Vagina (tissue), 2 donors: ENCODE measurements at regions not wholly inside any gene's neighbourhood (a gene's known extent, or its start where the extent isn't known, plus 50 kb on each side); places are given as distances from the start of the nearest gene placed in this dataset.

ENCODE experiments used
- DNase-seq, 2 donors: peaks; one replicate each; pipeline ENCODE4 v3.0.0-alpha.2; 2017; ENCODE audit errors: extremely low spot score in 2 of 2
- H3K27ac ChIP-seq: fragments of 200-600 bp; sonication (generic); one replicate; pipeline ENCODE4 v1.5.1; 2019
- H3K27me3 ChIP-seq: fragments of 200-600 bp; sonication (generic); one replicate; pipeline ENCODE4 v1.5.1; 2019
- H3K36me3 ChIP-seq, 2 donors: fragments of 200-600 bp; sonication (generic); one replicate each; pipeline ENCODE4 v1.5.1; 2017 to 2019
- H3K4me1 ChIP-seq: fragments of 200-600 bp; sonication (generic); one replicate; pipeline ENCODE4 v1.5.1; 2019
- H3K4me3 ChIP-seq, 2 donors: fragments of 200-600 bp; sonication (generic); 1 replicate in 1 of 2; 2 replicates in 1 of 2; pipeline ENCODE4 v1.5.1; 2016 to 2019
- H3K9me3 ChIP-seq: fragments of 200-600 bp; sonication (generic); one replicate; pipeline ENCODE4 v1.5.1; 2019
- POLR2A ChIP-seq, 2 donors: fragments of 450-650 bp; IDR thresholded peaks; one replicate each; pipeline ENCODE4 v1.6.1; 2017; ENCODE audit warnings: antibody characterized with exemption in 2 of 2, mild to moderate bottlenecking in 2 of 2, moderate library complexity in 2 of 2
- POLR2AphosphoS5 ChIP-seq, 2 donors: sonication (generic); formaldehyde crosslinking; IDR thresholded peaks; one replicate each; pipeline ENCODE4 v1.9.0; 2017; ENCODE audit warnings: antibody characterized with exemption in 2 of 2, mild to moderate bottlenecking in 2 of 2, low read depth in 1 of 2; ENCODE audit not compliant: insufficient read depth in 1 of 2
- intact Hi-C: fragments of 100-400 bp; cut with DNase I; formaldehyde crosslinking; loops from one replicate; pipeline ENCODE4 v1.15.1; 2023
- TF ChIP-seq, protein P1 (sequence below), 3 experiments: fragments of 450-650 bp in 2 of 3; fragments of 200-600 bp in 1 of 3; sonication (generic) in 1 of 3; IDR thresholded peaks; one replicate each; pipeline ENCODE4 v1.5.1; 2017 to 2019; ENCODE audit warnings: antibody characterized with exemption in 3 of 3, mild to moderate bottlenecking in 2 of 3, moderate library complexity in 2 of 3

DNA sequence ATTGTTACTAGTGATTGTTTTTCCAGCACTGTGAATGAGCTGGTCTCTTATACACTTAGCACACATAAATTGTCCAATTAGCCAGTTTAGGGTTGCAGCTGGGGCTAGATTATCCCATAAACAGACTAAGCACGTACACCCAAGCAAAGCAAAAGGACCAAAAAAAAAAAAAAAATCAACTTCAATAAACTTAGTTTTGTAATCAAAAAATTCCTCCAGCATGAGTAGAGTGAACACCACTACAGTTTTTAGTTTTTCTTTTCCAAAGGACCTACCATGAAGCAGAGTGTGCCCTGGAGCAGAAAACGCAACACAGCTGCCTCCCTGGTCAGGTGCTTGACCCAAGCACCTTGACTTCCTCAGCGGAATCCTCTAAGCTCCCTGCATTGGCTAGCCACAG lies 249.4 kb upstream of the SLC14A2 start:
- intact Hi-C loops, result no loop called here
- Histone ChIP-seq H3K27ac (peak overlapping the region; percentile 39), H3K27me3 (no peaks in the 10 kb centered on the region)

GRCh38 chr18:45370255-45371010 lies 244.8 kb upstream of the SLC14A2 start:
- no peaks in the 10 kb centered on the region for H3K9me3 ChIP-seq
- H3K4me1 ChIP-seq, result no peaks in the 10 kb centered on the region
- H3K27me3 ChIP-seq, result no peaks in the 10 kb centered on the region
- no peak for DNase-seq
- H3K4me3 ChIP-seq, result no peak overlapping the region
- peak overlapping the region; percentile 6 for H3K27ac ChIP-seq
- H3K36me3 ChIP-seq, result no peaks in the 10 kb centered on the region
- intact Hi-C loops, result no loop called here
- TF ChIP-seq POLR2A (IDR thresholded peaks at IDR 0.05) (no peak), POLR2AphosphoS5 (IDR thresholded peaks at IDR 0.05; ENCODE audit: insufficient read depth in 1 of 2, low read depth in 1 of 2) (no peak)
- TF ChIP-seq, protein P1, sequence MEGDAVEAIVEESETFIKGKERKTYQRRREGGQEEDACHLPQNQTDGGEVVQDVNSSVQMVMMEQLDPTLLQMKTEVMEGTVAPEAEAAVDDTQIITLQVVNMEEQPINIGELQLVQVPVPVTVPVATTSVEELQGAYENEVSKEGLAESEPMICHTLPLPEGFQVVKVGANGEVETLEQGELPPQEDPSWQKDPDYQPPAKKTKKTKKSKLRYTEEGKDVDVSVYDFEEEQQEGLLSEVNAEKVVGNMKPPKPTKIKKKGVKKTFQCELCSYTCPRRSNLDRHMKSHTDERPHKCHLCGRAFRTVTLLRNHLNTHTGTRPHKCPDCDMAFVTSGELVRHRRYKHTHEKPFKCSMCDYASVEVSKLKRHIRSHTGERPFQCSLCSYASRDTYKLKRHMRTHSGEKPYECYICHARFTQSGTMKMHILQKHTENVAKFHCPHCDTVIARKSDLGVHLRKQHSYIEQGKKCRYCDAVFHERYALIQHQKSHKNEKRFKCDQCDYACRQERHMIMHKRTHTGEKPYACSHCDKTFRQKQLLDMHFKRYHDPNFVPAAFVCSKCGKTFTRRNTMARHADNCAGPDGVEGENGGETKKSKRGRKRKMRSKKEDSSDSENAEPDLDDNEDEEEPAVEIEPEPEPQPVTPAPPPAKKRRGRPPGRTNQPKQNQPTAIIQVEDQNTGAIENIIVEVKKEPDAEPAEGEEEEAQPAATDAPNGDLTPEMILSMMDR (IDR thresholded peaks at IDR 0.05), result no peak

More for the DNA sequence above, 249.4 kb upstream of the SLC14A2 start:
- no peak for TF ChIP-seq POLR2A (IDR thresholded peaks at IDR 0.05)
- DNase-seq, result no peak
- Histone ChIP-seq H3K4me1 (peaks cover 6% of the 10 kb centered on the region), H3K36me3 (no peaks in the 10 kb centered on the region), H3K4me3 (no peak overlapping the region), H3K9me3 (no peaks in the 10 kb centered on the region)

GRCh38 chr18:45373286-45373880 lies 241.9 kb upstream of the SLC14A2 start:
- TF ChIP-seq POLR2AphosphoS5 (IDR thresholded peaks at IDR 0.05; ENCODE audit: insufficient read depth in 1 of 2, low read depth in 1 of 2) (no peak), POLR2A (IDR thresholded peaks at IDR 0.05) (no peak)
- TF ChIP-seq, protein P1 (IDR thresholded peaks at IDR 0.05), result no peak
- intact Hi-C loops, result no loop called here
- no peak overlapping the region for H3K4me3 ChIP-seq
- H3K36me3 ChIP-seq, result no peaks in the 10 kb centered on the region
- no peaks in the 10 kb centered on the region for H3K9me3 ChIP-seq
- no peaks in the 10 kb centered on the region for H3K27me3 ChIP-seq
- peak in 1 of 2 donors; percentile 13 for DNase-seq
- H3K27ac ChIP-seq, result no peak overlapping the region
- H3K4me1 ChIP-seq, result no peaks in the 10 kb centered on the region

DNA sequence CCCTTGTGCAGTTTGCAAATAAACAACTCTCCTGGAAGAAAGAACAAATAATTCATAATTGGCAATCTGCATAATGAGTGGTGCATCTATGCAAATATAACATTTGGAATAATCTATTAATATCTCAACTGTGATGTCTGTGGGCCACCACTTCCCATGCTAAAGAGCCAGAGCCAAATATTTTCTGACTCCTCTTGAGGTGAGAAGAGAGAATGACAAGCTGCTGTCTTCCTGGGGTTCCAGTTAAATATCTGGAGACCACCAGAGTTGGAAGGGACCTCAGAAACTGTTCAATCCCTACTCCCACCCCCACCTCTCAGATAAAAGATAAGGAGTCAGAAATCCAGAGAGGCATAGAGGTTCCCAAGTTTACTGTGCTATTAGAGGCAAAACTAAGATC lies 241.0 kb upstream of the SLC14A2 start:
- Histone ChIP-seq H3K4me1 (no peaks in the 10 kb centered on the region), H3K4me3 (no peak overlapping the region), H3K9me3 (no peaks in the 10 kb centered on the region), H3K27me3 (no peaks in the 10 kb centered on the region), H3K27ac (no peak overlapping the region), H3K36me3 (no peaks in the 10 kb centered on the region)
- TF ChIP-seq, protein P1 (IDR thresholded peaks at IDR 0.05), result no peak
- TF ChIP-seq POLR2A (IDR thresholded peaks at IDR 0.05) (no peak), POLR2AphosphoS5 (IDR thresholded peaks at IDR 0.05; ENCODE audit: insufficient read depth in 1 of 2, low read depth in 1 of 2) (no peak)
- intact Hi-C loops, result no loop called here
- DNase-seq, result no peak

DNA sequence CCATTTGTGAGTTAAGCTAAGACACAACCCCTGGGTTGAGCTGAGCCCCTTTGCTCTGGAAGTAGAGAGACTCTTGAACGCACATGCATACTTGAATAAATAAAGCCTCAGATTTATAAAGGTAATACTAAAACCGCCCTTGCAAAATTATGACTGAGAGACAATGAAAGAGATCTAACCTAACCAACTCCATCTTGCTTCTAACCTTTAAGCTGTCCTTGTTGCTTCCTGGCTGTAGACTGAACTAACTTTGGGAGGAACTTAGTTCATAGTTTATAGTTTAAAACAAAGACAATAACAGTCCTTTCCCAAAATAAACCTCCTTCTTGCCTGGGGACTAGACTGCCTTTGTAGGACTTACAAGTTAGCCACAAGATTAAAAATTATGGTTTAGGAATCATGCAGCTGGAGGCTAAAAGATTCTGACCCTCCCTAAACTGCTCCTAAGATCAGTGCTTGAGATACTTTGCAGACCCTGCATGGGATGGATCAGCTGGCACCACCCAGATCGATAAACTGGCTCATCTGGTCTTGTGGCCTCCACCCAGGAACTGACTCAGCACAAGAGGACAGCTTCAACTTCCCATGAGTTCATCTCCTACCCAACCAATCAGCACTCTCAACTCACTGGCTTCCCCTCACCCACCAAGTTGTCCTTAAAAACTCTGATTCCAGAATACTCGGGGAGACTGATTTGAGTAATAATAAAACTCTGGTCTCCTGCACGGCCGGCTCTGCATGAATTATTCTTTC lies 240.2 kb upstream of the SLC14A2 start:
- DNase-seq, result no peak
- Histone ChIP-seq H3K27ac (no peak overlapping the region), H3K4me1 (no peaks in the 10 kb centered on the region), H3K27me3 (no peaks in the 10 kb centered on the region), H3K9me3 (no peaks in the 10 kb centered on the region), H3K36me3 (no peaks in the 10 kb centered on the region), H3K4me3 (no peak overlapping the region)
- TF ChIP-seq POLR2A (IDR thresholded peaks at IDR 0.05) (no peak), POLR2AphosphoS5 (IDR thresholded peaks at IDR 0.05; ENCODE audit: insufficient read depth in 1 of 2, low read depth in 1 of 2) (no peak)
- TF ChIP-seq, protein P1 (IDR thresholded peaks at IDR 0.05), result no peak
- intact Hi-C loops, result no loop called here
